Sigmoid colon (tissue), 4 donors: ENCODE measurements at regions not wholly inside any gene's neighbourhood (a gene's known extent, or its start where the extent isn't known, plus 50 kb on each side); places are given as distances from the start of the nearest gene placed in this dataset.

Experiments
- CTCF ChIP-seq, 4 experiments: fragments of 450-650 bp in 3 of 4; fragments of 200-600 bp in 1 of 4; IDR thresholded peaks; one replicate each; pipeline ENCODE4 v1.5.1; 2016 to 2019; ENCODE audit warnings: antibody characterized with exemption in 4 of 4, mild to moderate bottlenecking in 3 of 4, moderate library complexity in 2 of 4
- POLR2AphosphoS5 ChIP-seq, 4 donors: sonication (generic); formaldehyde crosslinking; IDR thresholded peaks; one replicate each; pipeline ENCODE4 v1.6.1; 2017; ENCODE audit warnings: antibody characterized with exemption in 4 of 4

DNA sequence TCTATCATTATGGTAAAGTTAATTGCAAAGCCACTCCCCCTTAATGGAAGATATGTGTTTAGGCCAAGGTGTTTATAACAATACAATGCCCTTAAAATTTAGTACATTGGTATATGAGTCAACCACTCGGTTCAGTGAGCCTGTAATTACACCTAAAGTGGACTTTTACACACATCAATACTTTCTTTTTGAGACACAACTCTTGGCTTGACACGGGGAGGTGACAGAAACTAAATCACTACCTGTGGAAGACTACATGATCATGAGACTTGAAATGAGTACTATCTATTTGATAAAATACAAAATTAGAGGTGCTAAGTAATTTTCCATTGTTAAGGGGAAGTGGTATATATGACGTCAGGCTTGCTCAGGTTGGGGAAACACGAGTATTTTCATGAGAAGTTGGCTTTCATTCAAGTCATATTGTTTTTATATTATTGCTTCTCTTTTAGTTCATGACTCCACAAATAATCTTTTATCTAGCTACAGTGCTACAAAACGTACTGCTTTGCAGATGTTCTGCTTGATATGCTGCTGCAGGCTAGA, 918.3 kb downstream of the ARAP2 start:
- TF ChIP-seq CTCF (IDR thresholded peaks at IDR 0.05) (no peak), POLR2AphosphoS5 (IDR thresholded peaks at IDR 0.05) (no peak)
